ENCODE measurements at regions not wholly inside any gene's neighbourhood (a gene's known extent, or its start where the extent isn't known, plus 50 kb on each side); places are given as distances from the start of the nearest gene placed in this dataset.

DNA sequence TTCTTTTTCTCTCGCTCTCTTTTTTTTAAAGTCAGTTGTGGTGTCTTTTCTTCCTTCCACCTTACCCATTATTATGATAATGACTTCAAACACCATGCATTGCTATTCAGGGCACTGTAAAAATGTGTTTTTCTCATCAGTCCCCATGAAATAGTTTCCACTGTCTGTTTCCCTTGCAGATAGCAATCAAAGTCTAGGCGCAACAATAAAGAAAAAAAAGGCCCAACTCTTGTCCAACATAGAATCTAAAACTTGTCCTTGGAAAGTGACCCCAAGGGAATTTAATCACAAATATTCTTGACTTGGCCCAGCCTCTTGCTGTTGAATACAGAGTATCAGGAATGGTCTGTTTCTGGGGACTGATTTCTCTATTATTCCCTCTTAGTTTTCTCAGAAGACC, 382.5 kb downstream of the PLPP3 start:
- TF ChIP-seq POLR2A (IDR thresholded peaks at IDR 0.05) (no peak), EP300 (IDR thresholded peaks at IDR 0.05; ENCODE audit: low read depth) (no peak)
- TF ChIP-seq, protein P1, sequence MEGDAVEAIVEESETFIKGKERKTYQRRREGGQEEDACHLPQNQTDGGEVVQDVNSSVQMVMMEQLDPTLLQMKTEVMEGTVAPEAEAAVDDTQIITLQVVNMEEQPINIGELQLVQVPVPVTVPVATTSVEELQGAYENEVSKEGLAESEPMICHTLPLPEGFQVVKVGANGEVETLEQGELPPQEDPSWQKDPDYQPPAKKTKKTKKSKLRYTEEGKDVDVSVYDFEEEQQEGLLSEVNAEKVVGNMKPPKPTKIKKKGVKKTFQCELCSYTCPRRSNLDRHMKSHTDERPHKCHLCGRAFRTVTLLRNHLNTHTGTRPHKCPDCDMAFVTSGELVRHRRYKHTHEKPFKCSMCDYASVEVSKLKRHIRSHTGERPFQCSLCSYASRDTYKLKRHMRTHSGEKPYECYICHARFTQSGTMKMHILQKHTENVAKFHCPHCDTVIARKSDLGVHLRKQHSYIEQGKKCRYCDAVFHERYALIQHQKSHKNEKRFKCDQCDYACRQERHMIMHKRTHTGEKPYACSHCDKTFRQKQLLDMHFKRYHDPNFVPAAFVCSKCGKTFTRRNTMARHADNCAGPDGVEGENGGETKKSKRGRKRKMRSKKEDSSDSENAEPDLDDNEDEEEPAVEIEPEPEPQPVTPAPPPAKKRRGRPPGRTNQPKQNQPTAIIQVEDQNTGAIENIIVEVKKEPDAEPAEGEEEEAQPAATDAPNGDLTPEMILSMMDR (IDR thresholded peaks at IDR 0.05), result no peak
